Stimulated activated CD4-positive, alpha-beta T cell treated with anti-CD3 and anti-CD28 coated beads, Interleukin-4, amount 100 ng/mL, for 4 hours (primary cell): ENCODE measurements at regions not wholly inside any gene's neighbourhood (a gene's known extent, or its start where the extent isn't known, plus 50 kb on each side); places are given as distances from the start of the nearest gene placed in this dataset.

ENCODE experiments used
- DNase-seq, 2 experiments: peaks; one replicate each; pipeline ENCODE4 v3.0.0-alpha.2; 2020

DNA sequence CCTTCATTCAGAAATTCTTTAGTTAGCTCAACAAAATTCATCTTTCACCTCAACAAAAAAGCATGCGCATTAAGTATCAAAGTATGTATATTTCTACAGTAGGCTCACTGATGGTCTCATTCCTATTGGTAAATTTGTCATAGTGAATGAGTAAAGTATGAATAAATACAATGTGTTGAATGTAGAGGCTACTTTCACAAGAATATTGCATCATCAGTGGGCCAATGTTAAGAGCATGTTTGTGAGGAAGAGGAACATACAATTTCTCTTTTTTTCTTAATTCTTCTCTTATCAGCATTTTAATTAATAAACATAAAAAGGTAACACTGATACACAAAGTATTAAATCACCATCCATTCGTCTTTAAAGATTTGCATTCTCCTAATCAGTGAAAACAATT, 505.1 kb downstream of the CETN3 start:
- DNase-seq, result no peak

DNA sequence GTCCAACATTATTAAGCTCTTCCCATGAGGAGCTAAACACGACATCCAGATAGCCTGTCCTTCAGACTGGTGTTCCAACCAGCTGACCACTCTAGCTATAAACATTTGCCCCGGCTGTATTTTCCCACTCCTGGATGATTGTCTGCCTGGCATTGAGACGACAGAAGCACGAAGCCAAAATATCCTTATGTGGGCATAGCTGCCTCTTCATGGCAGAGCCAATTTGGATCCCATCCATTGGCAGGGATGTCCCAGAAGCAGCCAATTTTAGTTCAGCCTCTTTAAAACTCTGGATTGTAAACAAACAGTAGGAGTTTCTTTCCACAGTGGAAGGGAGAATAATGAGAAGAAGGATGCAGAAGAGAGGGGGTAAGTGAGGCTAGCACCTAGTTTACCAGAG, 507.6 kb downstream of the CETN3 start:
- DNase-seq, result no peak

DNA sequence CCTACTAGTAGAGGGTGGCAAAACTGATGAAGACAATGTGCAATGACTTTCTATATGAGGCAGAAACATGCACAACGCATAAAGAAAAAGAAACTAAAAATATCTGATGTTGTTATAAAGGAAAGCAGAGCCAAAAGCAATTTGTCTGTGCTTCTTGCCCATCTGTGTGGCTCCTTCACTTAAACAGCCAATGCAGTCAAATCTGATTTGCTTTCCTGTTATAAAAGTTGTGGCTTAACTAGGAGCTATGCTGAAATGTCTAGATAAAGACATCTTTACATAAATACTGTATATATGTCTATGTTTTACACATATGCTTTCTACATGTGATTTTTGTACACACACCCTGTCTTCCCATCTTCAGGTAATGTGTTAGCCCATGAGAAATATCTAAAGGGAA, 508.2 kb downstream of the CETN3 start:
- DNase-seq, result no peak

DNA sequence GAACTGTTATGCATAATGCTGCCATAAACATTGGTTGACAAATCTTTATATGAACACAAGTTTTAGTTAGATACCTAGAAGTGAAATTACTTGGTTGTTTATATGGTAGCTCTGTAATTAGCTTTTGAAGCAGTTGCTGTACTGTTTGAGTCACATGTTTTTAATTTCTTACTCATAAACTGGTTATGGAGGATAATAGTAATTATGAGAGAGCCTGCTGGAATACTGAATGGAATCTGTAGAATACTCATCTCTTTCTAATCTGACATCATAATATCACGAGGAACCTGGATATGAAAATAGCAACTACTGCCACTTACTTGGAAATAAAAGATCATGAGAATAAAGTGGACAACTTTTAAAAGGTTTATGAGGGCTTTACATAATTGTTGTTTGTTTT, 509.2 kb downstream of the CETN3 start:
- DNase-seq, result no peak

DNA sequence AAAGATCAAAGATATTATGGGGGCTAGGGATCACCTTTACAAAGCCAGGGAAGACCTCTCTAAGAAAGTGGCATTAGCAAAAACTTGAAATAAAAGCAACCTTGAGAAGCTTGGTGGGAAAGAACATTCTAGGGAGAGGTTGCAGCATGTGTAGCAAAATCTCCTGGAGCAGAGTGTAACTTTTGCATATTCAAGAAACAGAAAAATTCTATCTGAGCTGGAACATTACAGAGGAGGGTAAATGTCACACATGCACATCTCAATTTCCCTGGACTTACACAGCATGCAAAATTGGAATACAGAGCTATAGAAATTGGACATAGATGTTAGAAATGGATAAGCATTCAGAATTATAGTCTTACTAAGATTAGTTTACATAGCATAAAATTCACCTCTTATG, 510.0 kb downstream of the CETN3 start:
- DNase-seq, result no peak

DNA sequence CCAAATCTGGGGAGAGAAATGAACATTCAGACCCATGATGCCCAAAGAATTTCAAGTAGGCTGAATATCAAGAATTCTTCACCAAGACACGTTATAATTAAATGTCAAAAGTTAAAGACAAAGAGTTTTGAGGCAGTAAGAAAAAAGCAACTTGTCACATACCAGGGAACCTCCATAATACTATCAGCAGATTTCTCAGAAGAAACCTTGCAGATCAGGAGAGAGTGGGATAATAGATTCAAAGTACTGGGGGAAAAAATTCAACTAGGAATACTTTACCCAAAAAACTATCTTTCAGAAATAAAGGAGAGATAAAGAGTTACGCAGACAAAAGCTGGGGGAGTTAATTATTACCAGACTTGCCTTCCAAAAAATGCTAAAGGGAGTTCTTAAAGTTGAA, 516.0 kb downstream of the CETN3 start:
- DNase-seq, result no peak

DNA sequence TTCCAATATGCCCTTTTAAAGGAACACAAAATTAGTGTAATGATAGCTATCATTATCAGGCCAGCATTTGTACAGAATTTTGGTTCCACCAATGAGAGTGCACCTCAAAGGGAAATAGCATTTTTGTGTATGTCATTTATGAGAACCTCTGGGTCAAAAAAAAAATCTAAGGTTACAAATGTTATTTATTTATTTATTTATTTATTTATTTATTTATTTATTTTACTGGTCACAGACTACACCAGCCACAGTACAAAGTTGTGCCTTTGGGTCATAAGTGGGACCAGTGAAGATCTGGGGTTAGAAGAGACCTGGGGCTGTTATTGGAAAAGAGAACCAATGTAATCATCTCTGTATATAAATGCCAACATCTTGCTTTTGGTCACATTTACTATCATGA, 523.9 kb downstream of the CETN3 start:
- DNase-seq, result no peak

DNA sequence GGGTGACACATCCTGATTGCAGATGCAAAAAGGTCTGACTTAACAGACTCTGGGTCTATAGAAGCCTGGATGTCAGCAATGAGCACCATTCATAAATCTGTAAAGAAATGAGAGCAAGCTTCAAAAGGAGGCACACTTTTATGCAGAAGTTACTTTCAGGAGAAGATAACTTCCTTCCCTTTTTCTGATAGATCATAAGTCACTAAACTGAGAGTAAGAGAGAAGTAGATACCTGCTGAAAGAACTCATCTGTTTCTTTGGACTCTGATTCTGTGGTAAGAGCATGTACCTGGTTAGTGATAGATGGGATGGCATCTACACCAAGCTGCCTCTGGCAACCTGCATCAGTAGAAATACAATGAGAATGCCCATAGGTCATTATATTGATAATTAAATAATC, 525.6 kb downstream of the CETN3 start:
- DNase-seq, result no peak

DNA sequence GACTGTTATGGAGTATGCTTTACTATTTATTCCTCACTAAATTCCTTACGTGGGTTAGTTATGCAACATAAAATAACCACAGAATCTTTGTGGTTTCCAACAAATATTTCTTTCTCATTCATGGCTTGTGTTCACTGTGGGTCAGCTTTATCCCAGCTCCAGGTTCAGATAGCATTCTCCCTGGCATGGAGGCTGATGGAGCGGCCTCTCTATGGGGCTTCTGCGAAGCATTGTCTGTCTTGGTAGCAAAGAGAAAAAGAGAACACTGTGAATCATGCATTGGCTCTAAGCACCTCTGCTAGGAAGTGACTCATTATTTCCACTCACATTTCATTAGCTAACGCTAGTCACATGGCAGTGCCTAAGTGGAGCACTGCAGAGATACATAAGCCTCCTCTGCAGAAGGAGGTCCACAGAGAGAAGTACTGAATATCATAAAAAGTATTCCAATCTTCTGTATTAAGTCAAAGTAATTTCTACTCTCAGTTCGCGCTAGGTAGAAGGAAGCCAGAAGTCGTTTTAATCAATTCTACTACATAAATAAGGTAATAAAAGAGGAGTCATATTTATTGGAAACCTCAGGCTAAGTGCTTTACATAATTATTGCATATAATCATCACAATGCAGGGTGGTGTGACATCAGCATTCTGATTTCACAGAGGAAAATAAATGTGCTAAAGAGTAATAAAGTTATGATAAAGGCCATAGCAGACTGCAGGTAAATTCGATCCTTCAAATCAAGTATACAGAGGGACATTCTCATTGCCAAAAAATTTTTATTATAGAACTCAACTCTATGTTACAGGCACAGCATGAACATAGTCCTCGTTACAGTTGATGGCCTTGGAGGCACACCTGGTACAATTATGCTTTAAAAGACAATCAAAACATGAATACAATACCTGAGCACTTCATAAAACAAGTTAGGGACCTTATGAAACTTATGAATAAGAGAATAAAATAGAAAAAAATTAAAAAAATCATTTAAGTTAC, 531.1 kb downstream of the CETN3 start:
- no peak for DNase-seq

DNA sequence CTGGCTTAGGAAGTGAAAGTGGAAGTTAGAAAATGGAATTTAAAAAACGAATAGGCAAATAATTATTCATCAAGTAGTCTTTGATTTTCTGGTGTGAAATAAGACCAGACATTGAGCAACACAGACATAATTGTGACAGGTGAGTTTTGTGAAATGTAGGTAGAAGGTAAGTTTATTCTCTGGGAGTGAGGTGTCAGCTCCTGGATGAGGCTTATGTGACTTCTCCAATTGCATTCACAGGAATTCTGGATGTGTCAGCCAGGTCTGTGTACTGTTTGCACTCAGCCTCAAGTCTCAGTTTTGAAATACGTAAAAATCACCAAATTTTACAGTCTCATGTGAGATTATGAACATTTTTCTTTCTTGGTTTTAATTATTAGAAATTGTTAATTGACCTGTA, 537.6 kb downstream of the CETN3 start:
- DNase-seq, result no peak

DNA sequence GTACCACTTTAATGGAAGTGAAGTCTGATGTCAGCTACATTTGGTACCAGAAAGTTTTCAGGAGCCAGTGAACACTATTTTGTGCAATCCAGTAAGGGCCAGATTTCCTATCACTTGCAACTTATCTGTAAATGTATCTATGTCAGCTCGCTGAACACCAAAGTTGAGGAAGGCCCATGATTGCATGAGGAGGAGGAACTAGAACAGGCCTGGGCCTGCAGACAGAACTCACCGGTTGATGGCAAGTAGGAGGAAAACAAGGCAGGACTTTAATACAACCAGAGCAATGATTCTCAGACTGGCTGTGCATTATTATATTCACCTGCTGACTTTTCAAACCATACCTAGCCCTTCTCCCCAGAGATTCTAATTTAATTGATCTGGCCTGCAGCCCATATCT, 540.2 kb downstream of the CETN3 start:
- DNase-seq, result no peak

DNA sequence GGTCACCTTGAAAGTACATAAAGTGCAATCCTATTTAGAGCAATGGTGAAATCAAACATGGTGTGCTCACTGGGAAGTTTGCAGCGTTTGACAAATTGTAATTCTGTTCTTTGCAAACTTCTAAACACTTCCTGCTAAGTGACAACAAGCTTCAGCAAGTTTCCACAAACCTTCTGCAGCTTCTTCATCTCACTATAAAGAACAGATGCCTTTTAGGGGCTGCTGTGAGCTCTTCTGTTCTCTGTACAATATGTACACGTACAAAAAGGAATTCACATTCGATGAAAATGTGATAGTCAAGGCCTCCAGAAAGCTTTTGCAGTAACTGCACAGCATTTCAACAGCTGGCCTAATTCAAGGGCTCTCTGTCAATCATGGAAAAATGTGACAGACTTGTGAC, 543.1 kb downstream of the CETN3 start:
- no peak for DNase-seq

DNA sequence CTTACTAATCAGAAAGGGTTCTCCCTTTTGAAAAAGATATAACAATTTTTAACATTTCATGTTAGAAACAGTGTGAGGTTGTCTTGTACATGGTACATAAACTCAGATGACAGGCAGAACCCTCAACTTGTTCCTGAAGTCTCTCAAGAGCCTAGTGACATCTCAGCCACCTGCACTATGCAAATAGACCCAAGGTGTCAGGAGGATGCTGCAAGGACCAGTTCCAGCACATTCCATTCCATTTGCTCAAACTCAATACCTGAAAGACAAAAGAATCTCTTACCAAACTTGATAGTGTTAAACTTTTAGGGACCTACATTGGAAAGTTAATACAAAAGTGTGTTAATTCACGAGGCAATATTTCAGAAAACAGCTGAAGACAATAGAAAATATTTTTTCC, 544.6 kb downstream of the CETN3 start:
- no peak for DNase-seq

DNA sequence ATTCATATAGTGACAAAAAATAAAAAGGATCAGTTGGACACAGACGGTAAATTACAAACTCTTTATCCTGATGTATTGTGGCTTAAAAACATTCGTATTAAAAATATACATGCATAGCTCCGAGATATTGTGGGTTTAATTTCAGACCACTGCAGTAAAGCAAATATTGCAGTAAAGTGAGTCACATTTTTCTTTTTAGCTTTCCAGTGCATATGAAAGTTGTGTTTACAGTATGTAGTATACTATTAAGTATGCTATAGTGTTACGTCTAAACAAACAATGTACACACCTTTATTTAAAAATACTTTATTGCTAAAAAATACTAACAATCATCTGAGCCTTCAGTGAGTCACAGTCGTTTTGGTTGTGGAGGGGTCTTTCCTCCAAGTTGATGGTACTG, 551.8 kb downstream of the CETN3 start:
- DNase-seq, result no peak

DNA sequence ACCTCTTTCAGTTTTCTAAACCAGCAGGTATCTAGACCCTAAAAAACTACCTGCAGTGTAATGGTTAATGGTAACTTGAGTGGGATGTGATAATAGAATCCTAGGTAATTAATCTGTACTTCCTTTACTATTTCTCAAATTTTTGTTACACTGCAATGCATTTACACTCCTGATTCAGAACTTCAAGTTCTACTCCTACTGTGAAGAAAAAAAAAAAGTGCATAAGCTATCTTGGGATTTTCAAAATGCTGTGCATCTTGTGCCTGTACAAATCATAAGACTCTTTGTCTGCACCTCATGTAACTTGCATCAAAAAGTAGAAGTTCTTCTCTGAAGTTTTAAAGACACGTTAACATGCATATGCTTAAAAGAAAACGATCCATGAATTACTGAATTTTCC, 554.1 kb downstream of the CETN3 start:
- DNase-seq, result no peak

DNA sequence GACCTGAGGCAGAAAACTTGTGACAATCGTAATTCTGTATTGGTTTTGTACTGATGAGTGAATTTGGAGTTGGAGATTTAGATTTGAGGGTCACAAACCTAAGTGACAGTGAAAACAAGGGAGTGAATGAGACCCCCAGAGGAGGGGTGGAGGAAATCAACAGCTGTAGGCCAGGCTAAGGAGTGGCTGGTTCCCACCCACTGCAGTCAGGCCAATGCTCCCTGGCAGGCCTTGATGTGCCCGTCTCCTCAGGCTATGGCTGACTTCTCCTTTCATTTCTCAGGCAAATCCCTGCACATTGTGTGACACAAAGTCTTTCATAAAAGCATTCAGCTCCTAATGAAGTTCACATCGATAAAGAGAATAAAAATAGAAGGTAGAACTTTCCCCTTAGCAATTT, 557.6 kb downstream of the CETN3 start:
- DNase-seq, result no peak

DNA sequence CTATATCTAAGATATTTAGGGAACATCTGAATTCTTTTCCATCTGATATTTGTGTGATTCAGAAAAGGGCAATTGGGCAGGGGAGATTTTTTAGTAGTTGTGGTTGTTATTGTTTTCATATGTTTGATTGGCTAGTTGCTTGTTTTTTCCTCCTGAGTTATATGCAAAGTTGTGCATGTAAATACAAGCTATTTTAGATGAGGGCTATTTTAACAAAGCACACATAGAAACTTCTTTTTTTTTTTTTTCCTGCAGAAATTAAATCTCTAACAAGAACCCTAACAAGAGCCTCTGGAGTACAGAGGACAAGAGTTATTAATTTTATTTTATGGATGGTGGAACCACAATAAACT, 559.1 kb downstream of the CETN3 start:
- no peak for DNase-seq

DNA sequence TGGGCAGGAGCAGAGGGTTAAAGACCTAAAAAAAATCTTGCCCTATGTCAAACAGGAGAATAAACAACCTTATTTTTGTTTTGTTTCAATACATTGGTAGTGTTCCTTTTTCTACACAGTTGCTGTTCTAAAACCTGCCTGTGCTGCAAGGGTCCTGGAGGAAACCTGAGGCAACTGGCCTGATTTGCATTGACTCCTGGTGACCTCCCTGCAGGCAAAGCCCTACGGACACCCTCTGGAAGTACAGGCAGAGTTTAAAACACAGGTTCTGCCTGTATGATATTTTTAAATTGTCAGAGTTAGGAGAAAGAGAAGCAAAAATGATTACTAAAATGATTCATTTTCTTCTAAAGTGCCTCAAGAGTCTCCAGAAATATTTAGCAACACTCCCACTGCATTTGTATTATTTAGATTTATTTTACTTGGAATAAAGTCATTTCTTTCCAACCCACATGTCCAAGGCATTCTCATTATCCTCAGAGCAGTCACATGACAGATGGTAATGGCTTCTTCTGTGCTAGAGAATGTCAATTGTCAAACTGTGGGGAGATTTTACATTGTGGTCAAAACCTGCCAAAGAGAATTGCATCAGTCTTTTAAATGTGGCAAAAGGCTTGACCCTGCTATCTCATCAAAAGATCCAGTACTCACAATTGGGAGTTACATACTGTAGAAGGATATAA, 559.6 kb downstream of the CETN3 start:
- no peak for DNase-seq

DNA sequence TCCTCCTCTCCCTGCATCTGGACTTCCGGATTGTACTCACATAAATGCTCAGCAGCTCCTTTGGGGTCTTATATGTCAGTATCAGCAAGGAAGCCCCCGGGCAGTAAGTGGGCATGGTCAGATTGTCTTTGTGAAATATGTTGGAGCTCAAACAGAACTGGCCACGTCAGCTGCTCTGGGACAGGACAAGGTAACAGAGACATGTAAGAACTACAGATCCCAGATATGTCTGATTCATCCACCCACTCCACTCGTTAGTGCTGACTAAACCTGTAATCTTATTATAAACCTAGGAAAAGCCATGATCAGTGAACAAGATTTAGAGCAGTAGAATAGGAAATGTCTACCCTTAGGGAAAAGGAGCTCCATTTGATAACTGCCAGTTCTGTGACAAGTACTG, 561.8 kb downstream of the CETN3 start:
- DNase-seq, result no peak

DNA sequence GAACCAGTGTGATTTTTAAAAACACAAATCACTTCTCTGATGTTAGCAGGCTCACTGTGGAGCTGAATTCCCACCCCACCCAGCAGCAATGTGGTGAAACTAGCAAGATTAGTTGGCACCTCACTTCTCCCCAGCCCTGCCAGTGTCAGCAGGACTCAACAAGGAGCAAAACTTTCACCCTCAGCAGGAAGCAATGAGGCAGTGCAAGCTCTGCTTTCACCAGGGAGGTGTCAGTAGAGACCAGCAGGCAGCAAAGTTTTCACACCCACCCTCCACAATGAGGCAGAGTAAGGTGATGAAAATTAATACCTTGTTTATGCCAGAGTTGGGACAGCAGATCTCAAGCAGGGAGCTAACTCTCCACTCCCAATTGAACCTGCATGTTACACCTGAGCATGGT, 565.0 kb downstream of the CETN3 start:
- DNase-seq, result no peak

DNA sequence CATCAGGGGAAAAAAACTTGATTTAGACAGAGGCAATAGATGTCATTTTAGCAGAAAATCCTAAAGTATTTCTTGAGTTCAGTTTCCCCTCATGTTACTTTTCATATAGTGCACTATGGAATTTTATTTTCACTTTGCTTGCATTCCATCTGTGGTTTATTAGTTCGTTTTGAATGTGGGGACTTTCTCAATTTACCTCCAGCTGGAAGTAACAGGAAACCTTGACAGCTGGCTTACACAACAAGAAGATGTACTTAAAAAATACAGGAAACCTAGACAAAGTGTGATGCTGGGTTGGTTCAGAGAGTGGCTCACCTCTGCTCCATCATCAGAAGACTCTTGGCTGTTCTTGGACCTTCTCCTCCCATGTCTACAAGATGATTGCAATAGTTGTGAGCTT, 567.0 kb downstream of the CETN3 start:
- no peak for DNase-seq

DNA sequence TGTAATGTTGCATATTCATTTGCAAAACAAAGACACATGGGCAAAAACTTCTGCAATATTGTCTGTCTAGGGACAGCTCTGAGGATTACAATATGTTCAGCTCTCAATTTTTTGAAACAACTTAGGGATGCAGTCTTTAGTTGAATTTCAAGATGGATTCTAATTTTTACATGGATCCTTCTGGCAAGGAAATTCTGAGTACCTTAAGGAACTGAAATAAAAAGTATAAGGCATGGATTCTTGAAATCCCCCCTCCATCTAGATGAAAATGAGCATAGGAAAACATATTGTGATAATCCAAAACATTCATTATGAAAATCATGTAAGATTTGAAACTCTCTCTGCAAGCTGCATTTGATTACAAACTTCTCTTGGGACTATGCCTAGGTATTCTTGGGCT, 568.6 kb downstream of the CETN3 start:
- no peak for DNase-seq

DNA sequence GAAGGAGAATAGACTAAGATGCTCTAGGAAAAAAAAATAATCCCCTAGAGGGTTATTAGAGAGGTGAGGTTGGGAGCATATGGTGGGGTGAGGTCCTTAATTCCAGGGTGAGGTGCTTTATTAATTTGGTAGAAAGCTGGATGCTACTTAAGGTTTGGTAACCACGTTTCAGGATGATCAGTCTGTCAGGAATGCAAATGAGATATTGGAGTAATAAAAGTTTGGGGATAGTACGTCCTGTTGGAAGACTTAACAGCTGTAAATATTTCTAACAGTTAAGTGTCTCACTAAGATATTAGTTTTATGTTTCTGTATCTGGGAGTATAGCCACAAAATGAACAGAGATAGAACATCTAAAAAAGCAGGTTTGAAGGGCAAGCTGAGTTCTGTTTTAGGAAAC, 578.9 kb downstream of the CETN3 start:
- DNase-seq, result no peak

DNA sequence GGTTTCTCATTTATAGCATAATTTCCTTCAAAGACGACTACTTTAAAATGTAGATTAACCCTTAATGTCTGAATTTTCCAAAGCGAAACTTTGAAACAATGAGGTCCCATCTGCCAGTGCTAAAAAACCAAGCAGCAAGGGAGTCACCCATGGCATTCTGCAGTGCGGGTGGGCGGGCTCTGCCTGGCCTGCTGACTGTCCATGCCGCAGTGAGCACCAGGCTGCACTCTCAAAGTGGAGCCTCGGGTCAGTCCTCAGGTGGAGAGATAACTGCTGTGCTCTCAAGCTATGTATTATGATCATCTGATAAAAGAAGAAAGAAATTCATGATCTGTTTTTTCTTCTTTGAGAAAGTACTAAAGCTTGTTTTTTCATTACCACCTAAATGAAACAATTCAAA, 581.6 kb downstream of the CETN3 start:
- DNase-seq, result no peak

DNA sequence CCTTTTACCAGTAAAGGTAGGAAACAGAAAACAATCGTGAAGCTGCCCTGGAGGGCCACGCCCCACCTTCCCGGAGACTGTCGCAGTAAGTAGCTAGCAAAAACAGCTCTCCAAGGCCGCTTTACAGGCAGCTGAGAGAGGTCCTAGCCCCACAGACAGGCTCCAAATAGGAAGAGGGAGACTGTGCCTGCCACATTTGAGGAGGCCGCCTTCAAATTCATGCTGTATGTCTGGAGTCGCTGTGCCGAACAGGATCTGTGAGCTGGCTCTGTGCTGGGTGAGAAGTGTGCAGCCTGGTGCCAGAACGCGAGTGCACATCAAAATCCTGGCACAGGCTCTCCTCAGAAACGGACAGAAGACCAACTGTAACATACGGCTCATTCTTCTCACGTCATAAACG, 582.2 kb downstream of the CETN3 start:
- DNase-seq, result no peak
